AG04449 (cell line): ENCODE measurements at regions not wholly inside any gene's neighbourhood (a gene's known extent, or its start where the extent isn't known, plus 50 kb on each side); places are given as distances from the start of the nearest gene placed in this dataset.

Source experiments
- CTCF ChIA-PET: fragments of 350-600 bp; formaldehyde crosslinking; extraction: SDS; loops from one replicate; lab custom pipeline; 2021; ENCODE audit warnings: antibody characterized with exemption; lab: Yijun Ruan, JAX
- POLR2A ChIA-PET: fragments of 400-600, 350-600 bp; formaldehyde crosslinking; extraction: SDS; loops from one replicate; lab custom pipeline; 2020; ENCODE audit warnings: antibody characterized with exemption, inconsistent platforms; lab: Yijun Ruan, JAX
- DNase-seq: peaks from one replicate; pipeline ENCODE4 v3.0.0-alpha.2; 2010; ENCODE audit warnings: low read depth, low spot score
- H3K4me3 ChIP-seq: 2 replicates; pipeline ENCODE4 v1.5.1; 2011; ENCODE audit warnings: low read depth, mild to moderate bottlenecking, control low read depth, low read length
- CTCF ChIP-seq: IDR thresholded peaks from one replicate; pipeline ENCODE4 v1.5.1; 2011; ENCODE audit warnings: mild to moderate bottlenecking, moderate library complexity, low read length, control low read depth, inconsistent platforms; ENCODE audit not compliant: insufficient read depth; ENCODE audit errors: missing control alignments

GRCh38 chr20:6959900-6960312 lies 192.4 kb downstream of the BMP2 start:
- DNase-seq, result no peak
- no peak overlapping the region for H3K4me3 ChIP-seq
- ChIA-PET CTCF (no interaction called here), POLR2A (no interaction called here)
- no peak for TF ChIP-seq CTCF

- TF ChIP-seq CTCF, result no peak
- no peak for DNase-seq
- CTCF ChIA-PET, result no interaction called here
- POLR2A ChIA-PET, result no interaction called here
- no peak overlapping the region for H3K4me3 ChIP-seq
These were observed 199.2 kb downstream of the BMP2 start for GRCh38 chr20:6966721-6967120.

- no peak overlapping the region for H3K4me3 ChIP-seq
- ChIA-PET POLR2A (no interaction called here), CTCF (no interaction called here)
- no peak for TF ChIP-seq CTCF
- DNase-seq, result no peak
These were observed 207.4 kb downstream of the BMP2 start for GRCh38 chr20:6974838-6975237.

- TF ChIP-seq CTCF, result no peak
- DNase-seq, result no peak
- POLR2A ChIA-PET, result no interaction called here
- no peak overlapping the region for H3K4me3 ChIP-seq
- CTCF ChIA-PET, result no interaction called here
These were observed 207.8 kb downstream of the BMP2 start for GRCh38 chr20:6975311-6975710.

GRCh38 chr20:6976106-6976900 lies 208.8 kb downstream of the BMP2 start:
- POLR2A ChIA-PET, result no interaction called here
- no peak for DNase-seq
- TF ChIP-seq CTCF, result no peak
- no peak overlapping the region for H3K4me3 ChIP-seq
- CTCF ChIA-PET, result no interaction called here

- no peak for TF ChIP-seq CTCF
- ChIA-PET POLR2A (no interaction called here), CTCF (no interaction called here)
- no peak for DNase-seq
- no peak overlapping the region for H3K4me3 ChIP-seq
These were observed 212.1 kb downstream of the BMP2 start for GRCh38 chr20:6979621-6980020.
